K562 (cell line): ENCODE measurements at regions not wholly inside any gene's neighbourhood (a gene's known extent, or its start where the extent isn't known, plus 50 kb on each side); places are given as distances from the start of the nearest gene placed in this dataset.

Source experiments
- BACH1 ChIP-seq: fragments of 200-800 bp; sonication (Bioruptor generic); IDR thresholded peaks from 2 replicates; pipeline ENCODE4 v1.6.1; 2016; ENCODE audit warnings: missing genetic modification characterization, missing compliant biosample characterization
- ETV1 ChIP-seq: fragments of 450-650 bp; conservative IDR thresholded peaks from 2 replicates; pipeline ENCODE4 v1.6.1; 2016; ENCODE audit warnings: missing genetic modification characterization, control low read depth, low read depth, missing compliant biosample characterization
- FOXK2 ChIP-seq, 2 experiments: fragments of 450-650 bp; IDR thresholded peaks in 1 of 2; conservative IDR thresholded peaks in 1 of 2; 2 replicates each; pipeline ENCODE4 v1.6.1; 2016; ENCODE audit warnings: low read depth in 2 of 2, mild to moderate bottlenecking in 1 of 2
- MAFK ChIP-seq: IDR thresholded peaks from 2 replicates; pipeline ENCODE4 v1.6.1; 2011; ENCODE audit warnings: low read length, improper control_type of control experiment
- MAZ ChIP-seq, 2 experiments: fragments of 450-650 bp in 1 of 2; sonication (generic) in 1 of 2; formaldehyde crosslinking; IDR thresholded peaks in 1 of 2; conservative IDR thresholded peaks in 1 of 2; 2 replicates each; pipeline versions ENCODE4 v1.4.0 to v1.5.0; 2020; ENCODE audit warnings: mild to moderate bottlenecking in 1 of 2, missing genetic modification reagents in 1 of 2
- MIER1 ChIP-seq: fragments of 450-650 bp; IDR thresholded peaks from 2 replicates; pipeline ENCODE4 v1.6.1; 2016; ENCODE audit warnings: antibody characterized with exemption, mild to moderate bottlenecking, low read depth
- MXI1 ChIP-seq: IDR thresholded peaks from 2 replicates; pipeline ENCODE4 v1.6.1; 2011; ENCODE audit warnings: low read depth, mild to moderate bottlenecking, improper control_type of control experiment, low read length
- NFIC ChIP-seq: fragments of 450-650 bp; IDR thresholded peaks from 2 replicates; pipeline ENCODE4 v1.6.1; 2017; ENCODE audit warnings: mild to moderate bottlenecking, inconsistent platforms
- NRF1 ChIP-seq, 2 experiments: fragments of 450-650 bp; IDR thresholded peaks in 1 of 2; conservative IDR thresholded peaks in 1 of 2; 2 replicates each; pipeline ENCODE4 v1.6.1; 2014; ENCODE audit warnings: mild to moderate bottlenecking in 2 of 2
- PHF20 ChIP-seq: fragments of 450-650 bp; IDR thresholded peaks from 2 replicates; pipeline ENCODE4 v1.6.1; 2018; ENCODE audit not compliant: partially characterized antibody
- RBM17 ChIP-seq: fragments of 200-400 bp; formaldehyde crosslinking; IDR thresholded peaks from 2 replicates; pipeline ENCODE4 v1.6.1; 2017; ENCODE audit warnings: low read depth, mild to moderate bottlenecking, low read length, borderline replicate concordance
- RNF2 ChIP-seq: sonication (generic); IDR thresholded peaks from 2 replicates; pipeline ENCODE4 v1.6.1; 2016
- SRF ChIP-seq, 2 experiments: fragments of 250-450, 450-650 bp in 1 of 2; sonication (Bioruptor Pico) in 1 of 2; sonication (generic) in 1 of 2; formaldehyde crosslinking; IDR thresholded peaks; 2 replicates each; pipeline versions ENCODE4 v1.5.0 to v1.5.1; 2020 to 2022; ENCODE audit warnings: mild to moderate bottlenecking in 1 of 2, missing genetic modification reagents in 1 of 2
- TBP ChIP-seq: optimal IDR thresholded peaks from 2 replicates; pipeline ENCODE3; 2011; ENCODE audit warnings: low read depth, low read length, improper control_type of control experiment
- ZNF316 ChIP-seq: fragments of 450-650 bp; IDR thresholded peaks from 2 replicates; pipeline ENCODE4 v1.6.1; 2016
- ZSCAN32 ChIP-seq: fragments of 450-650 bp; formaldehyde crosslinking; IDR thresholded peaks from 2 replicates; pipeline ENCODE4 v1.4.0; 2020; ENCODE audit warnings: mild to moderate bottlenecking, moderate library complexity
- TF ChIP-seq, protein P1 (sequence below), 2 experiments: IDR thresholded peaks in 1 of 2; conservative IDR thresholded peaks in 1 of 2; 2 replicates each; pipeline ENCODE4 v1.6.1; 2016; ENCODE audit warnings: low read depth in 2 of 2, mild to moderate bottlenecking in 1 of 2, missing compliant biosample characterization in 1 of 2, missing genetic modification characterization in 1 of 2, moderate library complexity in 1 of 2
- TF ChIP-seq, protein P2 (sequence below): fragments of 250-450 bp; sonication (Bioruptor Pico); IDR thresholded peaks from 2 replicates; pipeline ENCODE4 v1.8.0; 2021; ENCODE audit warnings: moderate library complexity, mild to moderate bottlenecking, inconsistent platforms
- TF ChIP-seq, protein P3 (sequence below), 2 experiments: IDR thresholded peaks; 2 replicates each; pipeline ENCODE4 v1.6.1; 2012; ENCODE audit warnings: improper control_type of control experiment in 2 of 2, low read depth in 2 of 2, low read length in 2 of 2, borderline replicate concordance in 1 of 2
- TF ChIP-seq, protein P4 (sequence below): fragments of 200-800 bp; sonication (Bioruptor generic); IDR thresholded peaks from 2 replicates; pipeline ENCODE4 v1.6.1; 2017; ENCODE audit warnings: missing genetic modification characterization, missing compliant biosample characterization

DNA sequence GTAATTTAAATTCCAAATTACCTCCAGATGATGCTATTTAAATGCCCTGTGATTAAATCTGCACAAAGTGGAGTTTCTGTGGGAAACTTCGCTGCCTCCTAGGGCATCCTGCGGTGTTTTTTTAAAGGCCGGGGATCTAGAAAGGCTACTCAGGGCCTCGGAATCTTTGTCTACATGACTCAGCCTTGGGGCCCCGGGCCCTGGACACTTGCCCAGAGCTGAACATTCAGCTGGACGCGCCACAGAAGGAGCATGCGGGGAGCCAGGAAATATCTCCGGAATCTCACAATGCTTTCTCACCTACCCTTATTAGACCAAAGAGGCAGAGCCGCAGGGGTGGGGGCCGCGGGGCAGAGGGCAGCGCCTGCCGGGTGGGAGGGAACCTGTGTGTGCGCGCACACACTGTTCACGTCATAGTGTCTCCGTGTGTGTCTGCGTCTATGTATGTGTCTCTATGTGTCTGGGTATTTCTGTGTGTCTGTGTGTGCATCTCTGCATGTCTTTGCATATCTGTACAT, 145.5 kb upstream of the TPM1 start (continued):
- TF ChIP-seq, protein P1, sequence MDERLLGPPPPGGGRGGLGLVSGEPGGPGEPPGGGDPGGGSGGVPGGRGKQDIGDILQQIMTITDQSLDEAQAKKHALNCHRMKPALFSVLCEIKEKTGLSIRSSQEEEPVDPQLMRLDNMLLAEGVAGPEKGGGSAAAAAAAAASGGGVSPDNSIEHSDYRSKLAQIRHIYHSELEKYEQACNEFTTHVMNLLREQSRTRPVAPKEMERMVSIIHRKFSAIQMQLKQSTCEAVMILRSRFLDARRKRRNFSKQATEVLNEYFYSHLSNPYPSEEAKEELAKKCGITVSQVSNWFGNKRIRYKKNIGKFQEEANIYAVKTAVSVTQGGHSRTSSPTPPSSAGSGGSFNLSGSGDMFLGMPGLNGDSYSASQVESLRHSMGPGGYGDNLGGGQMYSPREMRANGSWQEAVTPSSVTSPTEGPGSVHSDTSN (CRISPR knock-in tag; IDR thresholded peaks at IDR 0.05; ENCODE audit: low read depth), result no peak
- TF ChIP-seq, protein P1 (tag; conservative IDR thresholded peaks at IDR 0.05; ENCODE audit: low read depth), result no peak
- TF ChIP-seq FOXK2 (conservative IDR thresholded peaks at IDR 0.05 in 1 of 2, IDR thresholded peaks at IDR 0.05 in 1 of 2; ENCODE audit: low read depth in 2 of 2) (no peak), SRF (CRISPR knock-in tag; IDR thresholded peaks at IDR 0.05) (peak in 1 of 2 experiments; percentile 77; a peak in 1 of 4 replicates), RBM17 (no peak), NFIC (peak; percentile 86), RNF2 (no peak; the same call in 1 of the 2 replicates), MAFK (peak; percentile 40; the same call in 1 of the 2 replicates), ETV1 (tag) (peak; percentile 46; the same call in 1 of the 2 replicates), MAZ (CRISPR knock-in tag; conservative IDR thresholded peaks at IDR 0.05 in 1 of 2, IDR thresholded peaks at IDR 0.05 in 1 of 2) (peak in 1 of 2 experiments; percentile 28; a peak in 1 of 4 replicates), ZSCAN32 (CRISPR knock-in tag) (no peak), NRF1 (conservative IDR thresholded peaks at IDR 0.05 in 1 of 2, IDR thresholded peaks at IDR 0.05 in 1 of 2) (peak; percentile 36 to 50), TBP (peak; percentile 22), BACH1 (peak; percentile 57; the same call in 1 of the 2 replicates), MIER1 (no peak), ZNF316 (peak; percentile 47; the same call in 1 of the 2 replicates), PHF20 (peak; percentile 17), MXI1 (no peak)
- TF ChIP-seq, protein P2, sequence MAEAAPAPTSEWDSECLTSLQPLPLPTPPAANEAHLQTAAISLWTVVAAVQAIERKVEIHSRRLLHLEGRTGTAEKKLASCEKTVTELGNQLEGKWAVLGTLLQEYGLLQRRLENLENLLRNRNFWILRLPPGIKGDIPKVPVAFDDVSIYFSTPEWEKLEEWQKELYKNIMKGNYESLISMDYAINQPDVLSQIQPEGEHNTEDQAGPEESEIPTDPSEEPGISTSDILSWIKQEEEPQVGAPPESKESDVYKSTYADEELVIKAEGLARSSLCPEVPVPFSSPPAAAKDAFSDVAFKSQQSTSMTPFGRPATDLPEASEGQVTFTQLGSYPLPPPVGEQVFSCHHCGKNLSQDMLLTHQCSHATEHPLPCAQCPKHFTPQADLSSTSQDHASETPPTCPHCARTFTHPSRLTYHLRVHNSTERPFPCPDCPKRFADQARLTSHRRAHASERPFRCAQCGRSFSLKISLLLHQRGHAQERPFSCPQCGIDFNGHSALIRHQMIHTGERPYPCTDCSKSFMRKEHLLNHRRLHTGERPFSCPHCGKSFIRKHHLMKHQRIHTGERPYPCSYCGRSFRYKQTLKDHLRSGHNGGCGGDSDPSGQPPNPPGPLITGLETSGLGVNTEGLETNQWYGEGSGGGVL (CRISPR knock-in tag), result no peak
- TF ChIP-seq, protein P3, sequence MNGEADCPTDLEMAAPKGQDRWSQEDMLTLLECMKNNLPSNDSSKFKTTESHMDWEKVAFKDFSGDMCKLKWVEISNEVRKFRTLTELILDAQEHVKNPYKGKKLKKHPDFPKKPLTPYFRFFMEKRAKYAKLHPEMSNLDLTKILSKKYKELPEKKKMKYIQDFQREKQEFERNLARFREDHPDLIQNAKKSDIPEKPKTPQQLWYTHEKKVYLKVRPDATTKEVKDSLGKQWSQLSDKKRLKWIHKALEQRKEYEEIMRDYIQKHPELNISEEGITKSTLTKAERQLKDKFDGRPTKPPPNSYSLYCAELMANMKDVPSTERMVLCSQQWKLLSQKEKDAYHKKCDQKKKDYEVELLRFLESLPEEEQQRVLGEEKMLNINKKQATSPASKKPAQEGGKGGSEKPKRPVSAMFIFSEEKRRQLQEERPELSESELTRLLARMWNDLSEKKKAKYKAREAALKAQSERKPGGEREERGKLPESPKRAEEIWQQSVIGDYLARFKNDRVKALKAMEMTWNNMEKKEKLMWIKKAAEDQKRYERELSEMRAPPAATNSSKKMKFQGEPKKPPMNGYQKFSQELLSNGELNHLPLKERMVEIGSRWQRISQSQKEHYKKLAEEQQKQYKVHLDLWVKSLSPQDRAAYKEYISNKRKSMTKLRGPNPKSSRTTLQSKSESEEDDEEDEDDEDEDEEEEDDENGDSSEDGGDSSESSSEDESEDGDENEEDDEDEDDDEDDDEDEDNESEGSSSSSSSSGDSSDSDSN (IDR thresholded peaks at IDR 0.05; ENCODE audit: borderline replicate concordance in 1 of 2, low read depth in 2 of 2, low read length in 2 of 2), result peak; percentile 76 to 94; a peak in 3 of 4 replicates
- TF ChIP-seq, protein P4, sequence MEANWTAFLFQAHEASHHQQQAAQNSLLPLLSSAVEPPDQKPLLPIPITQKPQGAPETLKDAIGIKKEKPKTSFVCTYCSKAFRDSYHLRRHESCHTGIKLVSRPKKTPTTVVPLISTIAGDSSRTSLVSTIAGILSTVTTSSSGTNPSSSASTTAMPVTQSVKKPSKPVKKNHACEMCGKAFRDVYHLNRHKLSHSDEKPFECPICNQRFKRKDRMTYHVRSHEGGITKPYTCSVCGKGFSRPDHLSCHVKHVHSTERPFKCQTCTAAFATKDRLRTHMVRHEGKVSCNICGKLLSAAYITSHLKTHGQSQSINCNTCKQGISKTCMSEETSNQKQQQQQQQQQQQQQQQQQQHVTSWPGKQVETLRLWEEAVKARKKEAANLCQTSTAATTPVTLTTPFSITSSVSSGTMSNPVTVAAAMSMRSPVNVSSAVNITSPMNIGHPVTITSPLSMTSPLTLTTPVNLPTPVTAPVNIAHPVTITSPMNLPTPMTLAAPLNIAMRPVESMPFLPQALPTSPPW (CRISPR knock-in tag), result peak; percentile 93
